ENCODE measurements at regions not wholly inside any gene's neighbourhood (a gene's known extent, or its start where the extent isn't known, plus 50 kb on each side); places are given as distances from the start of the nearest gene placed in this dataset.

DNA sequence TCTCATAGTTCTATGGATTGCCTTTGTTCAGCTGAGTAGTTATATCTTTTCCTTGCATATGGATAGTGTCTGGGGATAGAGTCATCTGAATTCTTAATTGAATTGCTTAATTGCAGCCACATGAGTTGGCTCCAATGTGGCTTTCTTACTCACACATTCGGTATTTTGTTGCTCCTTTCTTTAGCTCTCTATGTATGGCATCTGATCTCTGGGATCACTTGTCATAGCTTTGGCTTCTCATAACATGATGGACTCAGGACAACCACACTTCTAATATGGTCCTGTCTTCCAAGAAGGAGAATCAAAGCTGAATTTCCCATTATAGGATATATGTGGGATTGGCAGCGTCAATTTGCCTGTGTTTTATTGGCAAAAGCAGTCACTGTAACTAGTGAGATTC lies 716.2 kb downstream of the NCAM2 start:
- H3K4me3 ChIP-seq = no peak overlapping the region
- TF ChIP-seq, protein P1, sequence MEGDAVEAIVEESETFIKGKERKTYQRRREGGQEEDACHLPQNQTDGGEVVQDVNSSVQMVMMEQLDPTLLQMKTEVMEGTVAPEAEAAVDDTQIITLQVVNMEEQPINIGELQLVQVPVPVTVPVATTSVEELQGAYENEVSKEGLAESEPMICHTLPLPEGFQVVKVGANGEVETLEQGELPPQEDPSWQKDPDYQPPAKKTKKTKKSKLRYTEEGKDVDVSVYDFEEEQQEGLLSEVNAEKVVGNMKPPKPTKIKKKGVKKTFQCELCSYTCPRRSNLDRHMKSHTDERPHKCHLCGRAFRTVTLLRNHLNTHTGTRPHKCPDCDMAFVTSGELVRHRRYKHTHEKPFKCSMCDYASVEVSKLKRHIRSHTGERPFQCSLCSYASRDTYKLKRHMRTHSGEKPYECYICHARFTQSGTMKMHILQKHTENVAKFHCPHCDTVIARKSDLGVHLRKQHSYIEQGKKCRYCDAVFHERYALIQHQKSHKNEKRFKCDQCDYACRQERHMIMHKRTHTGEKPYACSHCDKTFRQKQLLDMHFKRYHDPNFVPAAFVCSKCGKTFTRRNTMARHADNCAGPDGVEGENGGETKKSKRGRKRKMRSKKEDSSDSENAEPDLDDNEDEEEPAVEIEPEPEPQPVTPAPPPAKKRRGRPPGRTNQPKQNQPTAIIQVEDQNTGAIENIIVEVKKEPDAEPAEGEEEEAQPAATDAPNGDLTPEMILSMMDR (IDR thresholded peaks at IDR 0.05) = no peak
- TF ChIP-seq EP300 (IDR thresholded peaks at IDR 0.05) (no peak), POLR2A (IDR thresholded peaks at IDR 0.05) (no peak), POLR2AphosphoS5 (IDR thresholded peaks at IDR 0.05) (no peak)
- 69 to 83% methylated on average over 2 of the region's 2 CpGs for whole genome bisulfite sequencing, 2 donors
- no peak for DNase-seq
- no peaks in the 10 kb centered on the region for H3K9me3 ChIP-seq
- H3K27me3 ChIP-seq = no peaks in the 10 kb centered on the region
- no peaks in the 10 kb centered on the region for H3K4me1 ChIP-seq
- no peak for ATAC-seq (ENCODE audit: low FRiP score in 2 of 2)
- no peak overlapping the region for H3K27ac ChIP-seq
- H3K36me3 ChIP-seq = no peaks in the 10 kb centered on the region

DNA sequence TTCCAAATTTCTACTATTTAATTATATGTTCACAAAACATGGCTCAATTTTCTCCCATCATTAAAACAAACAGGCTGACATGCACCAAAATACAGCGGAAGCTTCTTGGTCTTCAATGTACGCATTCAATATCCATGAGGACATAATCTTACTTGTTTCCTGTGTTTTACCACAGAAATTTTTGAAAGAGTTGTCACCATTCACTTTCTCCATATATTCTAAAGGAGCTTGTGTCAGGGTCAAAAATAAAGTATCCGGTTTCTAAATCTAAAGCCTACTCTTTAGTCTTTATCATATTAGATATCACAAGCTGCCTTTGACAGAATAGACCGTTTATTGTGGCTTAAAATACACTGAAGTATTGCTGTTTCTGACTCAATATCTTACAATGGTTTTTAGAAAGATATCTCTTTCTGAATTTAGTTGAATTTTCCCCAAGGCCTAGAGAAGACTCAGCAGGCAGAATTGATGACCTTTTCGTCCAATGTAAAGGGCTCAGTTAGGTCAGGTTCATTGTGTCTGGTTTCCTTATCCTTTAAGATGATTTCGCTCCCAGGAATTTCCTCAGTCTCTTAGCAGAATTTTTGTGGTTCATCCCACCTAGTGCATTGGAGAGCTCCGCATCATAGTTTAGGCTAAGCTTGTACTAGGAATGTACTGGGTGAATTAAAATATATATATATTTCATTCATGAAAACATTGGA lies 717.2 kb downstream of the NCAM2 start:
- WGBS, 2 donors = 85 to 88% methylated on average over 7 of the region's 7 CpGs
- H3K9me3 ChIP-seq = no peaks in the 10 kb centered on the region
- no peaks in the 10 kb centered on the region for H3K4me1 ChIP-seq
- H3K4me3 ChIP-seq = no peak overlapping the region
- H3K27me3 ChIP-seq = no peaks in the 10 kb centered on the region
- TF ChIP-seq EP300 (IDR thresholded peaks at IDR 0.05) = no peak
- TF ChIP-seq POLR2AphosphoS5 (IDR thresholded peaks at IDR 0.05) = no peak
- TF ChIP-seq, protein P1 (IDR thresholded peaks at IDR 0.05) = no peak
- TF ChIP-seq POLR2A (IDR thresholded peaks at IDR 0.05) = no peak
- no peak for DNase-seq
- no peak for ATAC-seq (ENCODE audit: low FRiP score in 2 of 2)
- H3K36me3 ChIP-seq = no peaks in the 10 kb centered on the region
- no peak overlapping the region for H3K27ac ChIP-seq

DNA sequence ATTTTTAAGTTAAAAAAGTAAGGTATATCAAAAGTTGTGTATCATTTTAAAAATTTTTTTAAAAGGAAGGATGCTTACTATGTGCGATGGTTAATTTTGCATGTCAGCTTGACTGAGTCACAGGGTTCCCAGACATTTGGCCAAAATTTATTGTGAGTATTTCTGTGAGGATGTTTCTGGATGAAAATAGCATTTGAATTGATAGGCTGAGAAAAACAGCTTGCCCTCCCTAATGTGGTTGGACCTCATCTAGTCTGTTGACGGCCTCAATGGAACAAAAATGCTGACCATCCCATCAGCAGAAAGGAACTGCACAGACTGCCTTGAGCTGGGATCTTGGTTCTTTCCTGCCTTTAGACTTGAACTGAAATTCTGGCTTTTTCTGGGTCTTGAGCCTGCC lies 724.5 kb downstream of the NCAM2 start:
- no peaks in the 10 kb centered on the region for H3K36me3 ChIP-seq
- no peaks in the 10 kb centered on the region for H3K4me1 ChIP-seq
- H3K4me3 ChIP-seq = no peak overlapping the region
- WGBS, 2 donors = 83 to 90% methylated on average over 2 of the region's 2 CpGs
- no peaks in the 10 kb centered on the region for H3K9me3 ChIP-seq
- DNase-seq = no peak
- no peaks in the 10 kb centered on the region for H3K27me3 ChIP-seq
- no peak overlapping the region for H3K27ac ChIP-seq
- TF ChIP-seq, protein P1 (IDR thresholded peaks at IDR 0.05) = no peak
- TF ChIP-seq EP300 (IDR thresholded peaks at IDR 0.05) (no peak), POLR2AphosphoS5 (IDR thresholded peaks at IDR 0.05) (no peak), POLR2A (IDR thresholded peaks at IDR 0.05) (no peak)
- ATAC-seq (ENCODE audit: low FRiP score in 2 of 2) = no peak

DNA sequence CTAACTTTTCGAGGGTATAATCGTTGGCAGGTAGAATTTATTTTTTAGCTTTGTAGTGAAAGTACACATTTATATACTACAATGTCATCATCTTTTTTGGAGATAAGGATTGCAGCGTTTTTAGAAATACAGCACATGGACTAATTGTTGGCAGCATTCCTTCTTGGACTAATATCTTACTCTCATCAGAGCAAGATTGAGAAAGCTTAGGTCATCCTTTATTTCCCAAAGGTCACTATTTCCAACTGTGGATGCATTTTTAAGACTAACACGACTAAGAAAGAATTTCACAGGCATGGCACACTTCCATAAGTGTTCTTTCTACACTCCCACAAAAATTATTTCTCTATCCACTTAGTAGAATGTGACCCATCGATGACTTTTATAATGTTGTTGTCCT lies 732.3 kb downstream of the NCAM2 start:
- Histone ChIP-seq H3K4me3 (no peak overlapping the region), H3K4me1 (no peaks in the 10 kb centered on the region), H3K36me3 (no peaks in the 10 kb centered on the region), H3K27ac (no peak overlapping the region), H3K27me3 (no peaks in the 10 kb centered on the region), H3K9me3 (no peaks in the 10 kb centered on the region)
- no peak for TF ChIP-seq POLR2AphosphoS5 (IDR thresholded peaks at IDR 0.05)
- no peak for TF ChIP-seq POLR2A (IDR thresholded peaks at IDR 0.05)
- TF ChIP-seq EP300 (IDR thresholded peaks at IDR 0.05) = no peak
- TF ChIP-seq, protein P1 (IDR thresholded peaks at IDR 0.05) = no peak
- DNase-seq (no peak), ATAC-seq (ENCODE audit: low FRiP score in 2 of 2) (peak in 1 of 2 donors; percentile 71)
- 61 to 67% methylated on average over 5 of the region's 5 CpGs for WGBS, 2 donors

DNA sequence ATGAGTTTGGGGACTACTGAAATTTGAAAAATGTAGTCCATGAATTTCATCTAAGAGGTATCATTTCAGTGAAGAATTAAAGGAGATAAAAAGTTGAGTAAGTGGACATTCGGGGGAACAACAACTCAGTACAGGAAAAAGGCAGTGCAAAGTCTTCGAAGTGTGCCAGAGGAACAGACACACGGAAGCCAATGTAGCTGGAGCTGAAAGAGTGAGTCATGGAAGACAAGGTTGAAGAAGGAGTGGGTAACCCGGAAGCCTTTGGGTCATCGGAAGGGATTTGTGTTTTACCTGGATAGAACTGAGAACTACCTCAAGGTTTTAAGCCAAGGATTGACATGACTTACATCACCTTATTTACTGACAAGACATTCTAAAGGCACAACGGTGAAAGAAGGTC lies 733.4 kb downstream of the NCAM2 start:
- 86 to 90% methylated on average over 6 of the region's 6 CpGs for WGBS, 2 donors
- Histone ChIP-seq H3K4me1 (no peaks in the 10 kb centered on the region), H3K9me3 (no peaks in the 10 kb centered on the region), H3K36me3 (no peaks in the 10 kb centered on the region), H3K27ac (no peak overlapping the region), H3K4me3 (no peak overlapping the region), H3K27me3 (no peaks in the 10 kb centered on the region)
- no peak for TF ChIP-seq EP300 (IDR thresholded peaks at IDR 0.05)
- no peak for TF ChIP-seq POLR2AphosphoS5 (IDR thresholded peaks at IDR 0.05)
- no peak for TF ChIP-seq POLR2A (IDR thresholded peaks at IDR 0.05)
- TF ChIP-seq, protein P1 (IDR thresholded peaks at IDR 0.05) = no peak
- no peak for ATAC-seq (ENCODE audit: low FRiP score in 2 of 2)
- DNase-seq = no peak

All from upper lobe of left lung (tissue), 6 donors.